Endothelial cell of umbilical vein (primary cell): ENCODE measurements at regions not wholly inside any gene's neighbourhood (a gene's known extent, or its start where the extent isn't known, plus 50 kb on each side); places are given as distances from the start of the nearest gene placed in this dataset.

Experiments used
- BruUV-seq: library from RNA; stranded (reverse); fragments of 400-500 nt; replicated peaks from 2 replicates; lab custom pipeline; 2021; lab: Mats Ljungman, UMichigan
- CTCF ChIA-PET: fragments of 300-600, 350-600 bp; sonication (Branson Sonifier 250); formaldehyde crosslinking; loops from one replicate; lab custom pipeline; 2021; ENCODE audit warnings: antibody characterized with exemption, inconsistent platforms; lab: Charles Lee
- POLR2A ChIA-PET: fragments of 300-600, 350-600 bp; sonication (Branson Sonifier 250); formaldehyde crosslinking; loops from one replicate; lab custom pipeline; 2021; ENCODE audit warnings: antibody characterized with exemption, inconsistent platforms; lab: Charles Lee
- DNase-seq: peaks from one replicate; pipeline ENCODE4 v3.0.0-alpha.2; 2011; ENCODE audit warnings: low read depth, low spot score
- FAIRE-seq: peaks from 2 replicates; lab custom pipeline; 2011; peaks lifted over from hg19 to GRCh38; lab: Jason Lieb, UNC
- H2AFZ ChIP-seq: 2 replicates; pipeline ENCODE4 v1.6.0; 2012; ENCODE audit warnings: low read depth, low read length, control low read depth, inconsistent platforms
- H3K27ac ChIP-seq: 2 replicates; pipeline ENCODE4 v1.5.1; 2011; ENCODE audit warnings: low read depth, mild to moderate bottlenecking, control low read depth, low read length, moderate library complexity; ENCODE audit not compliant: insufficient read depth
- H3K27me3 ChIP-seq, 2 experiments: 2 replicates each; pipeline versions ENCODE4 v1.6.0 to v1.6.1; 2011; ENCODE audit warnings: low read length in 2 of 2, mixed read lengths in 1 of 2; ENCODE audit not compliant: control insufficient read depth in 2 of 2, insufficient read depth in 2 of 2
- H3K36me3 ChIP-seq, 2 experiments: 2 replicates in 1 of 2; 3 replicates in 1 of 2; pipeline ENCODE4 v1.5.1; 2011; ENCODE audit warnings: low read length in 2 of 2, mild to moderate bottlenecking in 1 of 2, moderate library complexity in 1 of 2; ENCODE audit not compliant: control insufficient read depth in 2 of 2, insufficient read depth in 2 of 2; ENCODE audit errors: extremely low read depth in 1 of 2
- H3K4me1 ChIP-seq: 3 replicates; pipeline ENCODE4 v1.5.1; 2011; ENCODE audit warnings: mild to moderate bottlenecking, low read length; ENCODE audit not compliant: control insufficient read depth, insufficient read depth; ENCODE audit errors: extremely low read depth
- H3K4me2 ChIP-seq: 2 replicates; pipeline ENCODE4 v1.6.1; 2011; ENCODE audit warnings: low read length, control low read depth, mixed read lengths; ENCODE audit not compliant: insufficient read depth
- H3K4me3 ChIP-seq, 3 experiments: fragments of 200-600 bp in 1 of 3; sonication (generic), shearing (Covaris generic) in 1 of 3; replicated peaks in 1 of 3; 2 replicates each; pipeline ENCODE4 v1.5.1; 2011 to 2016; ENCODE audit warnings: control low read depth in 3 of 3, low read length in 3 of 3, mild to moderate bottlenecking in 2 of 3, inconsistent platforms in 1 of 3, low read depth in 1 of 3, moderate library complexity in 1 of 3; ENCODE audit not compliant: insufficient read depth in 1 of 3
- H3K79me2 ChIP-seq: 2 replicates; pipeline ENCODE4 v1.6.0; 2012; ENCODE audit warnings: low read length, inconsistent platforms; ENCODE audit not compliant: control insufficient read depth, insufficient read depth
- H3K9ac ChIP-seq: replicated peaks from 2 replicates; pipeline ENCODE3; 2011; ENCODE audit warnings: low read length, control low read depth; ENCODE audit not compliant: insufficient read depth; ENCODE audit errors: extremely low read depth
- H3K9me1 ChIP-seq: replicated peaks from 3 replicates; pipeline ENCODE4 v1.6.0; 2011; ENCODE audit warnings: mild to moderate bottlenecking, low read length; ENCODE audit not compliant: control insufficient read depth, insufficient read depth; ENCODE audit errors: extremely low read depth
- H3K9me3 ChIP-seq: replicated peaks from 2 replicates; pipeline ENCODE4 v1.5.1; 2012; ENCODE audit warnings: low read length, inconsistent platforms; ENCODE audit not compliant: control insufficient read depth, insufficient read depth
- H4K20me1 ChIP-seq: replicated peaks from 2 replicates; pipeline ENCODE3; 2011; ENCODE audit warnings: mild to moderate bottlenecking, low read length; ENCODE audit not compliant: control insufficient read depth, insufficient read depth; ENCODE audit errors: extremely low read depth
- EZH2 ChIP-seq: IDR thresholded peaks from 2 replicates; pipeline ENCODE4 v1.6.1; 2012; ENCODE audit warnings: borderline replicate concordance, low read depth, mild to moderate bottlenecking, moderate library complexity, low read length, inconsistent platforms; ENCODE audit not compliant: severe bottlenecking
- GATA2 ChIP-seq: IDR thresholded peaks from 2 replicates; pipeline ENCODE4 v1.7.0; 2011; ENCODE audit warnings: low read depth, mild to moderate bottlenecking, moderate library complexity, mixed read lengths, low read length; ENCODE audit not compliant: insufficient read length, insufficient read depth
- JUN ChIP-seq: IDR thresholded peaks from 2 replicates; pipeline ENCODE4 v1.6.1; 2011; ENCODE audit warnings: borderline replicate concordance, low read depth; ENCODE audit not compliant: insufficient read length, insufficient read depth
- MYC ChIP-seq: IDR thresholded peaks from one replicate; pipeline ENCODE4 v1.6.1; 2011; ENCODE audit warnings: mild to moderate bottlenecking, low read depth, low read length
- POLR2A ChIP-seq: IDR thresholded peaks from 2 replicates; pipeline ENCODE4 v1.6.1; 2012; ENCODE audit warnings: low read depth, mild to moderate bottlenecking, control low read depth, low read length
- dilution Hi-C: fragments of 300-500 bp; cut with MboI; formaldehyde crosslinking; loops from one replicate; pipeline ENCODE4 v1.15.0; 2019; ENCODE audit warnings: low sequenced_read_pairs; ENCODE audit not compliant: extremely low pct_ligation_motif_present
- intact Hi-C: fragments of 100-400 bp; cut with micrococcal nuclease; formaldehyde crosslinking; loops from one replicate; pipeline ENCODE4 v1.10.0; 2022
- TF ChIP-seq, protein P1 (sequence below): IDR thresholded peaks from 2 replicates; pipeline ENCODE4 v1.6.1; 2011; ENCODE audit not compliant: insufficient read depth, insufficient read length
- TF ChIP-seq, protein P2 (sequence below), 2 donors: IDR thresholded peaks; 1 replicate in 1 of 2; 2 replicates in 1 of 2; pipeline ENCODE4 v1.5.1; 2011; ENCODE audit warnings: low read length in 2 of 2, mild to moderate bottlenecking in 2 of 2, moderate library complexity in 2 of 2, control low read depth in 1 of 2, inconsistent platforms in 1 of 2, low read depth in 1 of 2; ENCODE audit not compliant: insufficient read depth in 1 of 2; ENCODE audit errors: extremely low read depth in 1 of 2

GRCh38 chr2:217330647-217331046, 470.8 kb upstream of the TNP1 start:
- BruUV-seq = no TSS peak
- Histone ChIP-seq H3K4me3 (no peak overlapping the region), H3K27me3 (no peaks in the 10 kb centered on the region), H3K9me1 (no peaks in the 10 kb centered on the region), H4K20me1 (no peaks in the 10 kb centered on the region), H3K4me1 (peaks cover 3% of the 10 kb centered on the region), H3K9me3 (no peaks in the 10 kb centered on the region), H3K27ac (no peak overlapping the region), H3K36me3 (no peaks in the 10 kb centered on the region), H3K4me2 (no peak overlapping the region), H3K79me2 (no peaks in the 10 kb centered on the region), H2AFZ (no peak overlapping the region), H3K9ac (no peak overlapping the region)
- dilution Hi-C loops = no loop called here
- intact Hi-C loops = no loop called here
- POLR2A ChIA-PET = no interaction called here
- FAIRE-seq (no peak), DNase-seq (no peak)
- TF ChIP-seq POLR2A = no peak
- no peak for TF ChIP-seq JUN
- TF ChIP-seq MYC = no peak
- TF ChIP-seq, protein P1, sequence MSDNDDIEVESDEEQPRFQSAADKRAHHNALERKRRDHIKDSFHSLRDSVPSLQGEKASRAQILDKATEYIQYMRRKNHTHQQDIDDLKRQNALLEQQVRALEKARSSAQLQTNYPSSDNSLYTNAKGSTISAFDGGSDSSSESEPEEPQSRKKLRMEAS = no peak
- CTCF ChIA-PET = no interaction called here

- H3K4me1 ChIP-seq = peaks cover 3% of the 10 kb centered on the region
- H3K79me2 ChIP-seq = no peaks in the 10 kb centered on the region
- no peaks in the 10 kb centered on the region for H3K9me1 ChIP-seq
- H3K36me3 ChIP-seq = no peaks in the 10 kb centered on the region
- no peak overlapping the region for H3K4me2 ChIP-seq
- H3K9me3 ChIP-seq = no peaks in the 10 kb centered on the region
- intact Hi-C loops = no loop called here
- no peaks in the 10 kb centered on the region for H3K27me3 ChIP-seq
- no peak overlapping the region for H3K4me3 ChIP-seq
- POLR2A ChIA-PET = no interaction called here
- no peak overlapping the region for H3K27ac ChIP-seq
- DNase-seq (no peak), FAIRE-seq (peak; percentile 50)
- no TSS peak for BruUV-seq
- H4K20me1 ChIP-seq = no peaks in the 10 kb centered on the region
- no peak overlapping the region for H2AFZ ChIP-seq
- H3K9ac ChIP-seq = no peak overlapping the region
- TF ChIP-seq, protein P2, sequence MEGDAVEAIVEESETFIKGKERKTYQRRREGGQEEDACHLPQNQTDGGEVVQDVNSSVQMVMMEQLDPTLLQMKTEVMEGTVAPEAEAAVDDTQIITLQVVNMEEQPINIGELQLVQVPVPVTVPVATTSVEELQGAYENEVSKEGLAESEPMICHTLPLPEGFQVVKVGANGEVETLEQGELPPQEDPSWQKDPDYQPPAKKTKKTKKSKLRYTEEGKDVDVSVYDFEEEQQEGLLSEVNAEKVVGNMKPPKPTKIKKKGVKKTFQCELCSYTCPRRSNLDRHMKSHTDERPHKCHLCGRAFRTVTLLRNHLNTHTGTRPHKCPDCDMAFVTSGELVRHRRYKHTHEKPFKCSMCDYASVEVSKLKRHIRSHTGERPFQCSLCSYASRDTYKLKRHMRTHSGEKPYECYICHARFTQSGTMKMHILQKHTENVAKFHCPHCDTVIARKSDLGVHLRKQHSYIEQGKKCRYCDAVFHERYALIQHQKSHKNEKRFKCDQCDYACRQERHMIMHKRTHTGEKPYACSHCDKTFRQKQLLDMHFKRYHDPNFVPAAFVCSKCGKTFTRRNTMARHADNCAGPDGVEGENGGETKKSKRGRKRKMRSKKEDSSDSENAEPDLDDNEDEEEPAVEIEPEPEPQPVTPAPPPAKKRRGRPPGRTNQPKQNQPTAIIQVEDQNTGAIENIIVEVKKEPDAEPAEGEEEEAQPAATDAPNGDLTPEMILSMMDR (IDR thresholded peaks at IDR 0.05; ENCODE audit: extremely low read depth in 1 of 2, insufficient read depth in 1 of 2, low read depth in 1 of 2, low read length in 2 of 2) = no peak
- no peak for TF ChIP-seq POLR2A
- TF ChIP-seq GATA2 = no peak
- TF ChIP-seq EZH2 = no peak
- dilution Hi-C loops = no loop called here
- CTCF ChIA-PET = interaction anchor here (1.5 kb wide), 1 partner anchor 163 kb away, joined by 4 read pairs; no protein-coding TSS in a partner anchor
Measured at GRCh38 chr2:217329023-217329431, 469.2 kb upstream of the TNP1 start.
